Gastrocnemius medialis (tissue), 4 donors: ENCODE measurements at regions not wholly inside any gene's neighbourhood (a gene's known extent, or its start where the extent isn't known, plus 50 kb on each side); places are given as distances from the start of the nearest gene placed in this dataset.

Source experiments
- ATAC-seq, 2 donors: fragments of 150-250 bp; one replicate each; pipeline ENCODE4 v1.9.1; 2016
- DNase-seq, 2 donors: peaks; one replicate each; pipeline ENCODE4 v3.0.0-alpha.2; 2019
- H3K27ac ChIP-seq, 4 donors: fragments of 200-600 bp; sonication (generic); 1 replicate in 1 of 4; 2 replicates in 3 of 4; pipeline ENCODE4 v1.5.1; 2016 to 2018; ENCODE audit warnings: mild to moderate bottlenecking in 2 of 4, moderate library complexity in 1 of 4
- H3K27me3 ChIP-seq, 3 donors: fragments of 200-600 bp; sonication (generic) in 2 of 3; 1 replicate in 1 of 3; 2 replicates in 2 of 3; pipeline versions ENCODE4 v1.5.1 to v1.6.0; 2016 to 2019; ENCODE audit warnings: mild to moderate bottlenecking in 1 of 3, moderate library complexity in 1 of 3
- H3K36me3 ChIP-seq, 2 donors: fragments of 200-600 bp; sonication (generic) in 1 of 2; one replicate each; pipeline ENCODE4 v1.5.1; 2017 to 2018
- H3K4me1 ChIP-seq, 2 donors: fragments of 200-600 bp; sonication (generic) in 1 of 2; one replicate each; pipeline ENCODE4 v1.5.1; 2016 to 2017; ENCODE audit warnings: mild to moderate bottlenecking in 2 of 2
- H3K4me3 ChIP-seq, 4 donors: fragments of 200-600 bp; sonication (generic) in 3 of 4; 1 replicate in 1 of 4; 2 replicates in 3 of 4; pipeline ENCODE4 v1.5.1; 2016 to 2019; ENCODE audit warnings: mild to moderate bottlenecking in 2 of 4
- H3K9me3 ChIP-seq, 3 donors: fragments of 200-600 bp; sonication (generic) in 2 of 3; 1 replicate in 1 of 3; 2 replicates in 2 of 3; pipeline ENCODE4 v1.5.1; 2016 to 2019
- CTCF ChIP-seq, 5 experiments: fragments of 450-650 bp in 3 of 5; fragments of 200-600 bp in 2 of 5; sonication (generic) in 2 of 5; IDR thresholded peaks in 4 of 5; conservative IDR thresholded peaks in 1 of 5; 1 replicate in 4 of 5; 2 replicates in 1 of 5; pipeline ENCODE4 v1.5.1; 2016 to 2019; ENCODE audit warnings: antibody characterized with exemption in 5 of 5, mild to moderate bottlenecking in 3 of 5, moderate library complexity in 3 of 5
- POLR2A ChIP-seq, 2 donors: fragments of 450-650 bp; IDR thresholded peaks; one replicate each; pipeline ENCODE4 v1.6.1; 2017; ENCODE audit warnings: antibody characterized with exemption in 2 of 2, mild to moderate bottlenecking in 2 of 2, moderate library complexity in 2 of 2
- in situ Hi-C, 4 donors: fragments of 200-750 bp; cut with MboI; loops; one replicate each; pipeline versions ENCODE4 v1.15.0 to v1.8.0; 2017; ENCODE audit warnings: low sequenced_read_pairs in 4 of 4
- intact Hi-C: fragments of 100-400 bp; cut with DNase I; formaldehyde crosslinking; loops from one replicate; pipeline ENCODE4 v1.15.1; 2023; ENCODE audit warnings: low total_unique reads

- no peak overlapping the region for H3K4me3 ChIP-seq
- no peak for ATAC-seq
- DNase-seq: no peak
- H3K27ac ChIP-seq: no peak overlapping the region
- TF ChIP-seq POLR2A (IDR thresholded peaks at IDR 0.05): no peak
- no peak for TF ChIP-seq CTCF (IDR thresholded peaks at IDR 0.05 in 4 of 5, conservative IDR thresholded peaks at IDR 0.05 in 1 of 5)
- H3K27me3 ChIP-seq: no peaks in the 10 kb centered on the region
- intact Hi-C loops: no loop called here
- no peaks in the 10 kb centered on the region for H3K36me3 ChIP-seq
- no peaks in the 10 kb centered on the region for H3K9me3 ChIP-seq
- in situ Hi-C loops: no loop called here
- H3K4me1 ChIP-seq: no peaks in the 10 kb centered on the region
Measured at GRCh38 chr7:10634239-10634638, 339.4 kb upstream of the PHF14 start.

GRCh38 chr7:10637991-10638390 lies 335.7 kb upstream of the PHF14 start:
- intact Hi-C loops: no loop called here
- TF ChIP-seq POLR2A (IDR thresholded peaks at IDR 0.05): no peak
- TF ChIP-seq CTCF (IDR thresholded peaks at IDR 0.05 in 4 of 5, conservative IDR thresholded peaks at IDR 0.05 in 1 of 5): no peak

GRCh38 chr7:10643545-10643944 lies 330.1 kb upstream of the PHF14 start:
- no peaks in the 10 kb centered on the region for H3K36me3 ChIP-seq
- ATAC-seq (no peak), DNase-seq (no peak)
- H3K27ac ChIP-seq: no peak overlapping the region
- no peak for TF ChIP-seq POLR2A (IDR thresholded peaks at IDR 0.05)
- no peak for TF ChIP-seq CTCF (IDR thresholded peaks at IDR 0.05 in 4 of 5, conservative IDR thresholded peaks at IDR 0.05 in 1 of 5)
- intact Hi-C loops (no loop called here), in situ Hi-C loops (no loop called here)
- no peaks in the 10 kb centered on the region for H3K4me1 ChIP-seq
- no peak overlapping the region for H3K4me3 ChIP-seq
- no peaks in the 10 kb centered on the region for H3K9me3 ChIP-seq
- no peaks in the 10 kb centered on the region for H3K27me3 ChIP-seq

More at GRCh38 chr7:10637991-10638390, 335.7 kb upstream of the PHF14 start:
- Histone ChIP-seq H3K4me1 (no peaks in the 10 kb centered on the region), H3K27ac (no peak overlapping the region), H3K36me3 (no peaks in the 10 kb centered on the region), H3K4me3 (no peak overlapping the region), H3K9me3 (no peaks in the 10 kb centered on the region), H3K27me3 (no peaks in the 10 kb centered on the region)
- no peak for ATAC-seq
- no peak for DNase-seq
- in situ Hi-C loops: no loop called here

- Histone ChIP-seq H3K27me3 (no peaks in the 10 kb centered on the region), H3K9me3 (no peaks in the 10 kb centered on the region), H3K4me3 (no peak overlapping the region), H3K4me1 (no peaks in the 10 kb centered on the region), H3K36me3 (no peaks in the 10 kb centered on the region), H3K27ac (no peak overlapping the region)
- in situ Hi-C loops (no loop called here), intact Hi-C loops (no loop called here)
- DNase-seq: no peak
- TF ChIP-seq POLR2A (IDR thresholded peaks at IDR 0.05) (no peak), CTCF (IDR thresholded peaks at IDR 0.05 in 4 of 5, conservative IDR thresholded peaks at IDR 0.05 in 1 of 5) (no peak)
- no peak for ATAC-seq
Measured at GRCh38 chr7:10644849-10645248, 328.8 kb upstream of the PHF14 start.

- no peak for DNase-seq
- H3K27ac ChIP-seq: no peak overlapping the region
- no peaks in the 10 kb centered on the region for H3K36me3 ChIP-seq
- no peaks in the 10 kb centered on the region for H3K9me3 ChIP-seq
- H3K27me3 ChIP-seq: no peaks in the 10 kb centered on the region
- no peak for ATAC-seq
- in situ Hi-C loops (no loop called here), intact Hi-C loops (no loop called here)
- no peaks in the 10 kb centered on the region for H3K4me1 ChIP-seq
- H3K4me3 ChIP-seq: no peak overlapping the region
- TF ChIP-seq POLR2A (IDR thresholded peaks at IDR 0.05) (no peak), CTCF (IDR thresholded peaks at IDR 0.05 in 4 of 5, conservative IDR thresholded peaks at IDR 0.05 in 1 of 5) (no peak)
Measured at GRCh38 chr7:10646194-10646593, 327.5 kb upstream of the PHF14 start.
